ENCODE measurements at regions not wholly inside any gene's neighbourhood (a gene's known extent, or its start where the extent isn't known, plus 50 kb on each side); places are given as distances from the start of the nearest gene placed in this dataset.

- Histone ChIP-seq H3K4me1 (ENCODE audit: low read length) (no peaks in the 10 kb centered on the region), H2AFZ (ENCODE audit: low read depth, low read length) (no peak overlapping the region), H3K27me3 (ENCODE audit: low read depth, low read length) (no peaks in the 10 kb centered on the region), H3K27ac (ENCODE audit: low read length) (no peak overlapping the region), H3K9me3 (ENCODE audit: insufficient read depth, low read length) (no peaks in the 10 kb centered on the region), H3K4me2 (ENCODE audit: low read length) (no peak overlapping the region), H3K36me3 (replicated peaks; ENCODE audit: low read depth, low read length) (no peaks in the 10 kb centered on the region), H3K4me3 (ENCODE audit: low read length) (no peak overlapping the region), H3K9ac (ENCODE audit: low read length) (no peak overlapping the region), H4K20me1 (ENCODE audit: insufficient read depth, low read length) (no peaks in the 10 kb centered on the region), H3K79me2 (ENCODE audit: low read length) (no peaks in the 10 kb centered on the region)
- TF ChIP-seq CTCF (IDR thresholded peaks at IDR 0.05; ENCODE audit: low read depth, low read length), result no peak
- no peak for TF ChIP-seq EZH2phosphoT487 (IDR thresholded peaks at IDR 0.05; ENCODE audit: low read depth)
These were observed 573.5 kb upstream of the ZWINT start for GRCh38 chr10:56934515-56934914.

- Histone ChIP-seq H2AFZ (ENCODE audit: low read depth, low read length) (no peak overlapping the region), H3K4me3 (ENCODE audit: low read length) (no peak overlapping the region), H3K4me1 (ENCODE audit: low read length) (no peaks in the 10 kb centered on the region), H3K36me3 (replicated peaks; ENCODE audit: low read depth, low read length) (no peaks in the 10 kb centered on the region), H3K79me2 (ENCODE audit: low read length) (no peaks in the 10 kb centered on the region), H3K9me3 (ENCODE audit: insufficient read depth, low read length) (no peaks in the 10 kb centered on the region), H4K20me1 (ENCODE audit: insufficient read depth, low read length) (no peaks in the 10 kb centered on the region), H3K27ac (ENCODE audit: low read length) (no peak overlapping the region), H3K4me2 (ENCODE audit: low read length) (no peak overlapping the region), H3K27me3 (ENCODE audit: low read depth, low read length) (no peaks in the 10 kb centered on the region), H3K9ac (ENCODE audit: low read length) (no peak overlapping the region)
- TF ChIP-seq CTCF (IDR thresholded peaks at IDR 0.05; ENCODE audit: low read depth, low read length), result no peak
- no peak for TF ChIP-seq EZH2phosphoT487 (IDR thresholded peaks at IDR 0.05; ENCODE audit: low read depth)
These were observed 567.7 kb upstream of the ZWINT start for GRCh38 chr10:56928714-56929113.

- no peaks in the 10 kb centered on the region for H3K79me2 ChIP-seq (ENCODE audit: low read length)
- H2AFZ ChIP-seq (ENCODE audit: low read depth, low read length), result no peak overlapping the region
- no peak overlapping the region for H3K27ac ChIP-seq (ENCODE audit: low read length)
- no peaks in the 10 kb centered on the region for H3K36me3 ChIP-seq (replicated peaks; ENCODE audit: low read depth, low read length)
- H3K9ac ChIP-seq (ENCODE audit: low read length), result no peak overlapping the region
- H4K20me1 ChIP-seq (ENCODE audit: insufficient read depth, low read length), result no peaks in the 10 kb centered on the region
- H3K9me3 ChIP-seq (ENCODE audit: insufficient read depth, low read length), result no peaks in the 10 kb centered on the region
- H3K4me1 ChIP-seq (ENCODE audit: low read length), result no peaks in the 10 kb centered on the region
- H3K4me2 ChIP-seq (ENCODE audit: low read length), result no peak overlapping the region
- no peak overlapping the region for H3K4me3 ChIP-seq (ENCODE audit: low read length)
- H3K27me3 ChIP-seq (ENCODE audit: low read depth, low read length), result no peaks in the 10 kb centered on the region
- TF ChIP-seq EZH2phosphoT487 (IDR thresholded peaks at IDR 0.05; ENCODE audit: low read depth) (no peak), CTCF (IDR thresholded peaks at IDR 0.05; ENCODE audit: low read depth, low read length) (no peak)
These were observed 566.6 kb upstream of the ZWINT start for GRCh38 chr10:56927701-56928100.

- H3K27me3 ChIP-seq (ENCODE audit: low read depth, low read length), result no peaks in the 10 kb centered on the region
- H3K9me3 ChIP-seq (ENCODE audit: insufficient read depth, low read length), result no peaks in the 10 kb centered on the region
- no peaks in the 10 kb centered on the region for H3K4me1 ChIP-seq (ENCODE audit: low read length)
- H3K9ac ChIP-seq (ENCODE audit: low read length), result no peak overlapping the region
- H3K27ac ChIP-seq (ENCODE audit: low read length), result no peak overlapping the region
- H3K79me2 ChIP-seq (ENCODE audit: low read length), result no peaks in the 10 kb centered on the region
- no peak overlapping the region for H3K4me3 ChIP-seq (ENCODE audit: low read length)
- TF ChIP-seq EZH2phosphoT487 (IDR thresholded peaks at IDR 0.05; ENCODE audit: low read depth), result no peak
- TF ChIP-seq CTCF (IDR thresholded peaks at IDR 0.05; ENCODE audit: low read depth, low read length), result no peak
- no peak overlapping the region for H2AFZ ChIP-seq (ENCODE audit: low read depth, low read length)
- no peaks in the 10 kb centered on the region for H3K36me3 ChIP-seq (replicated peaks; ENCODE audit: low read depth, low read length)
- no peak overlapping the region for H3K4me2 ChIP-seq (ENCODE audit: low read length)
- no peaks in the 10 kb centered on the region for H4K20me1 ChIP-seq (ENCODE audit: insufficient read depth, low read length)
These were observed 559.7 kb upstream of the ZWINT start for GRCh38 chr10:56920601-56921261.

Measured in OCI-LY3 (cell line).